HG02763 (cell line): ENCODE measurements at regions not wholly inside any gene's neighbourhood (a gene's known extent, or its start where the extent isn't known, plus 50 kb on each side); places are given as distances from the start of the nearest gene placed in this dataset.

ENCODE experiments used
- ATAC-seq: cut with Tn5 transposase; IDR thresholded peaks from one replicate; pipeline ENCODE4 v1.9.1; 2021; ENCODE audit warnings: mild to moderate bottlenecking, moderate library complexity; ENCODE audit not compliant: unreplicated experiment

DNA sequence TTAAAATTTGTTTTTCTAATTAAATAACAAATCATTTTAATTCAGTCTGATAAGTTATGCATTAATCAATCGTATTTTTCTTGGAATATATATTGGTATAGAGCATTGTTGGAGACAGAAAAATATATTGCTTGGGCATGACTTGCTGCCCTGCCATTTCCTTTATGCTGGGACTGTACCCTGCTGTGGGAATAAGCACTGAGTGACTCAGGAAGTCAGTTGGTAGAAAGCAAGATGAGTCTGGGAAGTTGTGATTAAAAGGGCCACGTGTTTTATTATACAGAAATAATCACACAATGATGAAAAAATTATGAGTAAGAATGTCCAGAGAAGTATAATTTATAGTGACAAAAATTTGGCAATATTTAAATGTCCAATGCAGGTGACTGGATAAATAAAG, 139.5 kb downstream of the KIF18A start:
- ATAC-seq, result no peak

DNA sequence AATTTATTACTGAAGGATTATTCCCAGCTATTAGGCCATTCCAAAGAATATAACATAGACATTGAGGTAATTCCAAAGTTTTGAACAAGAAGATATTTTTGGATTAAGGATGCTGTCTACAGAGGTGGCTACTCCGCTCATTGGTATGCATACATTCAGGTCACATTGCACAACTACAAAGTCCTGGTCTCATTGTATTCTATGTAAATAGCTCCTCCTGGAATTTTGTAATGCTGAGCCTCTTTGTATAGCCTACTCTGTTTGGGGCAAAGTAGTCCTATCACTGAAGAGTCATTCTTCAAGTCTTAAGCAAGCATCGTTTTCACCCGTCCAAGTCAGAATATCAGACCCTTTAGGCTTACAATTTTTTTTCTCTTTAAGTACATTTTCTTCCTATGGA, 142.4 kb downstream of the KIF18A start:
- no peak for ATAC-seq

DNA sequence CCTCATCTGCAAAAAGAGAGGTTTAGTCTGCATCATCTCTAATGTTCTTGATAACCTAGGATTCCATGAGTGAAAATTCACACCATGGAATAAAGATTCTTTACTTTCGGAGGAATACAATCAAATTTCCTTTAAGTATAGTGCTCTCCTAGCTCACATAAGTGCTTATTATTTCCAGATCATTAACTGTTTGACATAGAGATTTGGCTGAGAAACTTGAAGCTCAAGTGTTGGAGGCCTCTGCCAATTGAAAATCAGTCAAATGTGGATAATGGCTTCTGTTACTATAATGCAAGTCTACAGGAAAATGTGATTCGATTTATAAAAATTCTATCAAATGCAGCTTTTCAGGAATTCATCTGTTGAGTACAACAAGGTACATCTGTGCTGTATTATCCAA, 144.6 kb downstream of the KIF18A start:
- ATAC-seq, result no peak

DNA sequence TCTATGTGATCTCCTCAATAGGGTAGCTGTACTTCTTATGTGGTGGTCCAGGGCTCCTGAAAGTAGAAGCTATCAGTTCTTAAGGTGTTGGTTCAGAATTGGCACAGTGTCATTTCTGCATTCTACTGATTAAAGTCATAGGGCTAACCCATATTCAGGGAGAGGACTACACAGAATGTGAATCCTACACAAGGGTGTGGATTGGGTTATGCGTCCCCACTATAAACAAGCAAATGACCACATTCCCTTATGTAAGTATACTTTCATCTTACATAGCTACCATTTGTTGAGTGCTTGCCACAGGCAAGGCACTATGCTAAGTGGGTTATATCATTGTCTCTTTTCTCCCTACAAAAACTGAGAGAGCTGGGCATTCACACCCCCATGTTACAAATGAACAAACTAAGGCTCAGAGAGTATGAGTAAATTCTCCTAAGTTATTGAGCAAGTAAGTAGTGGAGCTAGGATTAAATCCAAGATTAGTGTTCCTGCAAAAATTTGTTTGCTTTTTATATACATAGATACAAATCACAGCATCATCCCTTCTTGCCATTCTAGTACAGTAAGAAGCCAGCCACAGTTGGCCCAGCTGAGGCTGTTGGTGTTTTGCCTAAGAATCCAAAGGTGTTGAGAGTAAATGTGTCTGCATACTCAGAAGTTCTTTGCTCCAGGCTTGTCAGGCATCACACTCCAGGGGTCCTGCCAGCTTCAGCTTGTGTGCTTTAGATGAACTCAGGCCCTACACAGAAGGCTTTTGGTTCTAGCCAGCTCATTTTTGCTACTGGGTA, 157.8 kb downstream of the KIF18A start:
- no peak for ATAC-seq

DNA sequence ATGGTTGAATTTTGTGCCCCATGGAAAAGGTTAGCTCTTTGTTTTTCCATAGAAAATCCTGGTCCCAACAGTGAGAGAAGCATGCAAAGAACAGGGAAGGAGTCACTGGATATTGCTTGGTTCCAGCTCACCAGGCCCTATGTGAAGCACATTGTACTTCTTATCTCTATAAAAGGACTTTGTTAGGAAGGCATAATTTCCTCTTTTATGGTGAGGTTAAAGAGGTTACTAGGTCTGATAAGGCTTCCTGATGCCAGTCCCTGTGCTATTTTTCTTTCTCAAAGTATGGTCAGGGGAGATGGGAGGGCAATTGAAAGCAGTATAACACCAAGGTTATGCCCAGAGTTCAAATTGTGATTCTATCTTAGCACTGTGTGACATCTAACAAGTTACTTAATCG, 162.6 kb downstream of the KIF18A start:
- no peak for ATAC-seq

DNA sequence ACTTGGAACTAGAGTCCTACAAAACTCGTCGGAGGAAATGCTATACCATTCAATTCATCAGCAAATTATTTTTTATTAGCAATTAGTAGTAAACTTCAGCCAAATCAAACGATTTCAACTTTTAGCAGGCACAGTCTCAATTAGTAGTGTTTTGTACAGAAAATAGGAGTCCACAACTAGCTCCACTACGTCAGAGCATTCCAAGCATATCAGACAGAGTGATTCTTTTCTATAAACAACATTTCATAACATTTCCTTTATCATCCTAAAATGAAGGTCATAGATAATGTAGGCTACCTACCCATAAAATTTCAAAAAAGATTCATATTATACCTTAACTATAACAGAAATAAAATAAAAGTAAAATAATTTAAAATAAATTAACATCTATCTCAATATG, 169.9 kb downstream of the KIF18A start:
- ATAC-seq, result no peak

DNA sequence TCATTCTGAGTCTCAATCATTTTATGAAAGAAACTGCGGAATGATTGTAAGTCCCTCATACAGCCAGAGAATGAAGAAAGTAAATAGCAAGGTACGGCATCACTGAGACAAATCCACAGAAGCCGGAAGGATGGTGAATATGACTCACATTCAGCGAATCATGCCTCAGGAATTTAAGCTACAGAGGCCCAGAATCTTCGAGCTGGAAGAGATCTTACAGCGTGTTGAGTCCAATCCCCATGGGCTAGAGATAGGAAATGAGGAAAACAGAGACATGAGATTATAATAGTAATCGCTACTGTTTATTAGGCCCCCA, 173.2 kb downstream of the KIF18A start:
- no peak for ATAC-seq

DNA sequence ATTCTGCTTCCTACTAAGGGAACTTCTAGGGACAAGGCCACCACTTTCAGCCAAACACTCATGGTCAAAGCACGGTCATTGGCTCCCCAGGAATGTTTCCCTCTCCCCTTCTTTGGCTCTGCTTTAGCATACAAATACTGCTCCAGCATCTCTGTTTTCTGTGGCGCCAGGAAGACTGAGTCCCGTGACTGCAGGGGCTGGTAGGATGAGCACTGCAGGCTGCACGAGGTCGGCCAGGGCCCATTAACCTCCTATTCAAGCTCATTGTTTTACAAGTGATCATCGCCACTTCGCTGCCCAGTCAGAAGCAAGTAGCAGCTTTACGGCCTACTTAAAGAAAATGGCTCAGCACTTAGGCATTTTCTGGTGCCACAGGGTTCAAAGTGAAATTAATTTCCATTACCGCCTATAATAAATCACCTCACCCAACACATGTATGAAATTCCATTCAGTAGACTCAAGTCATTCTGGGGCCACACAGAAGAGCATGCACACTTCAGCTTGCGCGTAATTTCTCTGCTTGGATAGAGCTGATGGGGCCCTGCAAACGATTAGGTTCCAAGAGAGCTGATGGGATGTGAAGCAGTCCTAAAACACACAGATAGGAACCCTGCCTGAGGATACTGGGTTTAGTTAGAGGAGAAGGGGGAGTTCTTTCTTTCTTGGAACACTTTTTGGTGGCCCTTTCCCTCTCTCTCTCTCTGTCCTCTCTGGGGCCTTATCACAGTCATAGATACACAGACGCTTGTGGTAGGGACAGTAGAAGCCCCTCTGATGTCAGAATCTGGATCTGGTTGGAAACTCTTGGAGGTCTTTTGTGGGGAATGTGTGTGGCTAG, 173.7 kb downstream of the KIF18A start:
- no peak for ATAC-seq

DNA sequence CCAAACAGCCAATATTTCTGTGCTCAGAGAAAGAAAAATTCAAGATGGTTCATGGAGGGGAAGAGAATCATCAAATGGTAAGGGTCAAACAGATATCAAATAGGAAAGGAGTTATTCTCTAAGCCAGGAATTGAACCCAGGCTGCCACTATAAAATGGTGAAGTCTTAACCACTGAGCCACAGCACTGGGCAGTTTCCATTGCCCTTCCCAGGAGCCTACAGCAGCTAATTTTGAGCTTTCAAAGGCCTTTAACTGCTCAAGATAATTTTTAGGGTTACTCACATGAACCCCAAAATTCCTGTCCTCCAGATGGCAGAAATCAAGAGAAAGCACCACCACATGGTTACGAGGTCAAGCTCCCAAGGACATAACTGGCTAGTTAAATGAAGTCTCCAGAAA, 176.2 kb downstream of the KIF18A start:
- no peak for ATAC-seq

DNA sequence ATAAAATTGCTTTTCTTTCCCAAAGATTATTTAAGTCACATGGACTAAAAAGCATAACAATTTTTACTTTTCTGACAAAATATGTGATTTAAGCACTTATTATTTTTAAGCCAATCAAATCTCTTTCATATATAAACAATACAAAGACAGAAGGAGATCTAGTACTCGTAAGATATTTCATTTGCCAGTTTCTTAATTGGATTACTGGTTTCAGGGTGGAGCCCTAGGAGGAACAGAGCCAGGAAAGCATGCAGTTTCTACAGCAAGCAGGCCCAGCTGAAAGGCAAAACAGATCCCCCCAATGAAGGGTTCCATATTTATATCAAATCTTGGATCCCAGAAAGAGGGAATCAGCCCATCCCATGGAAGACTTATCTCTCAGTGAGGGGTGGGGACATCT, 177.0 kb downstream of the KIF18A start:
- no peak for ATAC-seq

DNA sequence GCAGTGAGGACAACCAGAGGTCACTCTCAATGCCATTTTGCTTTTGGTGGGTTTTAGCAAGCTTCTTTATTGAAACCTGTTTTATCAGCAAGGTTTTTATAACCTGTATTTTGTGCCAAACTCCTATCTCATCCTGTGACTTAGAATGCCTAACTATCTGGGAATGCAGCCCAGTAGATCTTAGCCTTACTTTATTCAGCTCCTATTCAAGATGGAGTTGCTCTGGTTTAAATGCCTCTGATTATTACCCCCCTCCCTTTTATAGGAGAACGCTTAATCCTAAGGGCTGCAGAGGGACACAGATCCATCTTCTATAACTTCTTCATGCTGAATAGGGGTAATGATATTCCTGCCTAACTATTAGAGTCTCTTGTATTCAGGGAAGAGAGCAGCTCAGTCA, 179.1 kb downstream of the KIF18A start:
- no peak for ATAC-seq

DNA sequence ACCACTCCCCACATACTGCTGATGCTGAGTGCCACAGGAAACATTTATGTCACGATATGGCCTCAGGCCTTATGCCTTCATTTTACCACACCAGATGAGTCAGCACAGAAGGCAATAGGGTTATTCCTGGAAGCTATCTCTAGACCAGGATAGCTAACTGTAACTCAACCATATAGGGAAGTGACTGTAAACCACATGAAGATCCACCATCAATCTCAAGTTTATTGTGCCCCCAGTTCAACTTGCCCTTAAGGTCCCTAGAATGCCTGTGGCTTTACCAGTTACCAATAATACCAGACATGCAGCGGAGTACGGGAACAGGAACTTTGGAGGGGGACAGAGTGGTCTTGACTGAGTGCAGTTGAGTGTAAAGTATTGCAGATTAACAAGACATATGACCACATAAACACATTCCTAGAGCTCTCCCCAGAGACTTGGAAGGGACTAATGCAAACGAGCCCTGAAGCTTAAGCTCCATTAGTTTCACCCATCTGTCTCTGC, 180.9 kb downstream of the KIF18A start:
- no peak for ATAC-seq

DNA sequence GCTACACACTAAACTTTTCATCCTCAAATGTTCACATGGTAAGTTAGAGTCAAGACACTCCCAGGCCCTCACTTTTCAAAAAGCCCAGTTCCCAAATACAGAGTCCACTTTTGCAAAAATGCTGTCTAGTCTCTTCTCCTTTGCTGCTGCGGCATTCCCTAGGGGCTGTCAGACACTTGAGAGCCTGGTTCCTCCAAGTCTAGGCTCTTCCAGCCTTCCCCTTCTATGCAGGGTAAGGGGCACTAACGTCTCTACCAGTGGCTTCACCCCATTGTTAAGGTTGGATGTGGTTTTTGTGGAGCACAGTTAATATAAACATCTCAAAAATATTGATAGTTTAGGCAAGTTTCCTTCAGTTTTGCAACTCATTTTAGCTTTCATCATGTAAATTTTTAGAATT, 181.5 kb downstream of the KIF18A start:
- ATAC-seq, result no peak

DNA sequence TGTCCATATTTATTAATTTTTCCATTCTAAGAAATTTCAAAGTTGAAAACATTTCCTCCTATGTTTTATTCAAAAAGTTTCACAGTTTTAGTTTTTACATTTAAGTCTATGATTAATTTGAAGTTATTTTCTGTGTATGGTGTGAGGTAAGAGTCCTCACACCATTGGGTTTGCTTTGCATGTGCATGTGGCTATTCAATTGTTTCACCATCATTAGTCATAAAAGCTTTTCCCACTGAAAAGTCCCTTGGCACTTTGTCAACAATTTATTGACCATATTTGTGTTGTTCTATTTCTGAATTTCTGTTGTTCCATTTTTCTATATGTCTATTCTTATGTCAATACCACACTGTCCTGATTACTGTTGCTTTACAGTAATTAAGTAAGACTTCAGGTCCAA, 186.5 kb downstream of the KIF18A start:
- no peak for ATAC-seq

DNA sequence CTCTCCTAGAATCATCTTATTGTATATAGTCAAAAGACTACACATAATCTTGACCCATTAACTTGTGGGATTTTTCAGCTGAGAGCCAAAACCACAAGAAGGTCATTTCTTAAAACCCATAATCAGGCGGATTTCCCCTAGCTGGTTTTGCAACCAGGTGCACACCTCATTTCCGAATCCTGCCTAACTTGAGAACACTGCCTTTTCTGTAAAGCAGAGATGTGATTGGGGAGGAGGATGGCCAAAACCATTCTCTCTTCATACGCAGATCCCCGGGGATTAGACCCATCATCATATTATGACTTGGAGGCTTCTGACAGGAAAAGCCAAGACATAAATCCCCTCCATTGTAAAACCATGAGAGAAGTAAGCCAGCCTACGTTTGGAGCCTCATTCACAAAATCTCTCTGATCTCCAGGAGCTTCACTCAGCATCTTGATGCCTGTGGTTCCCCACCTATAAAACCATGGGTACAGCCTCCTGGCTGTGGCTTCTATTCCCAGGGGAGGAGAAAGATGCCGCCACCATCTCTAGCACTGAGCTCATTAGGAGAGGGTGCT, 191.3 kb downstream of the KIF18A start:
- ATAC-seq, result peak; percentile 93

DNA sequence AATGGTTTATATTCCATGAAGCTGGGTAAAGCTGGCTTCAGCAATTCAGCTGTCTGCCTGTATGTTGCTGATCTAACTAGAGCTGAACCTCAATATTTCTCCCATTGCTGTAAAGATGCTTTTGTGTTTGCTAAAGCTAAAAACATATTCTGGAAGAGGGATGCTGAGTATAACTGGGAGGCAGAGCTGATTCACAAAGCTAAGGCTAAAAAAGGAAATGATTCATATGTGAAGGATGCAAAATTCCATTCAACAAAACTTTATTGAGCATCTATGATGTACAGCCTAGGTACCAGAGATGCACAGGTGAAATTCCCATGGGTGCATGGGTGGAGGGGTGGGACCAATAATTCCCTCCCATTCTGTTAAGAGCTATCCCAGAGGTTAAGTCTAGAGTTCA, 193.9 kb downstream of the KIF18A start:
- ATAC-seq, result no peak

DNA sequence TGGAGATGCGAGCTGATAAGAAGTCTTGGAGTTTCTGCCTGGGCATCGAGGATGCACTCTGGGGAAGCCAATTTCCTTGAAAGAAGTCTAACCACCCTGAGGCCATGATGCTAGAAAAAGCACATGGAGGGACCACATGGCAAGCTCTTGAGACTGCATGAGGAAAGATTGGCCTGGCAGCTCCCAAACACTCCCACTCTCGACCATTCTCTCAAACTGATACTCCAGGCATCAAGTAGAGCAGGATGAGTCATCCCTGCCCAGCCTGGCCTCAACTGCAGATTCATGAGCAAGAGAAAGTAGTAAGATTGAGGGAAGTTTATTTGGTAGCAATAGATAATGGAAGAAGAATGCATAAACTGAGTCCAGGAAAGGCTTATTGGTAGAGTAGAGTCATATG, 194.3 kb downstream of the KIF18A start:
- no peak for ATAC-seq

DNA sequence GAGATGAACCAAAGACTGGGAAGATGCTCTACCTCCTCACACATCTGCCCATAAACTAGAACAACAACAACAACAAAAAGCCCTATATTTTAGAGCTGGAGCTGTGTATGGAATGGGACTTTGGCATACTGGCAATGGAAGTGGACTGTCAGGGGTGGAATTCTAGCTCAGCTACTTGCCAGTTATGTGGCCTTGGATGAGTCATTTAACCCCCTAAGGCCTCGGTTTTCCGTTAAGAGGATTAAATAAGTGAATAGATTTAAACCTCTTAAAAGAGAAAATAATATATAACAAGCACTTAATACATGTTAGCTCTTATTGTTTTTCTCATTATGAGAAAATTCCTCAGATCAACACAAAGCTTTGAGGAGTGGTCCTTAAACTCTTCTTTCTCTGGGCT, 195.0 kb downstream of the KIF18A start:
- no peak for ATAC-seq

DNA sequence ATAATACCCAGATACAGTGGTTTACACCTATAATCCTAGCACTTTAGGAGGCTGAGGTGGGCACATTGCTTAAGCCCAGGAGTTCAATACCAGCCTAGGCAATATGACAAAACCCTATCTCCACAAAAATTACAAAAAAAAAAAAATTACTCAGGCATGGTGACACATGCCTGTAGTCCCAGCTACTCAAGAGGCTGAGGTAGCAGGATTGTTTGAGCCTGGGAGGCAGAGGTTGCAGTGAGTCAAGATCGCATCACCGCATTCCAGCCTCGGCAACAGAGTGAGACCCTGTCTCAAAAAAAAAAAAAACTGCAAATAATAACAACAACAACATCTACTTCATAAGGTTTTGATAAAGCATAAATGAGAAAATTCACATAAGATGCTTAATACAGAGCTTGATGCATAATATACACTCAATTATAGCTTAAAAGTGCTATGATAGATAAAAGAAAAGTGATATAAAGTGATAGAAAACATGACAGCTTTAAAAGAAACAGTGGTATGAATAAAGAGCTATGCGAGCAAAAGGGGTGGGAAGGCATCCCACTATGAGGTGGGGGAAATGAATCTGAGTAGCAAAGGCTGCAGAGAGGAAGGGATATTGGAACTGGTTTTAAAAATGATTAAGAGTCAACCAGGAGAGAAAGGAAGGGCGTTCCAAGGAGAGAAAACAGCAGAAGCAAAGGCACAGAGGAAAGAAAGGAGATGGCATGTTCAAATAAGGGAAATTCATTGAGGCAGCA, 197.6 kb downstream of the KIF18A start:
- no peak for ATAC-seq

DNA sequence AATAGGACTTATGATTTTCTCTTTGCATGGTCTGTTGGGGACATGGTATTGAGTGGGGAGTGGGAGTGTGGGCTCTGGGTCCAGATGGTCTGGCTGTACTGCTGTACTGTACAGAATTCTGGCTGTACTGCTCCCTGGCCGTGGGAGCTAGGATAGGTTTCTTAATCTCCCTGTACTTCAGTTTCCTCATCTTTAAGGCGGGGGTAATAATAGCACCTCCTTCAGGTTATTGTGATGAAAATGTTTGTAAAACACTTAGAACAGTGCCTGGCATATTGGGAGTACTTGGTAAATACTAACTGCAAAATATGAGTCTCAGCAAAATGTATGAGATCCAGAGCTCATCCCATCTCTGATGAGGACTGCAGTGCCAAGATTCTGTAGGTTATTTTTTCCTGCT, 198.6 kb downstream of the KIF18A start:
- ATAC-seq, result no peak

DNA sequence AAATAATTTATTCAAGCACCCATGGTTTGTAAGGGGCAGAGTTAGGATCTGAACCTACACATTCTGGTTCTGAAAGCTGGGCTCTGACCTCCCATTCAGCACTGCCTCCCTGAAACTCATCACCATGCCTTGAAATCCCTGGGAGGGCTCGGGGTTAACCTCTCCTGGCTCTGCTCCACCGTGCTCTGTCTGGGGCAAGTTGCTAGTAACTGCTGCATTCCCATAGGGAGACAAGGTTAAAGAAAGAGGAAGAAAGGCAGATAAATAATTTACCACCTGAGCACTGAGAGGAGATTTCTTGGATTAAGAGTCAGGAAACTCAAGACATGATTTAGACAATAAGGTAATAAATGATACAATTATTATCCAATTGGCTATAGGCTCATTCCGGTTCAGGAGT, 199.3 kb downstream of the KIF18A start:
- no peak for ATAC-seq
